Testis (tissue), 2 donors: ENCODE measurements at regions not wholly inside any gene's neighbourhood (a gene's known extent, or its start where the extent isn't known, plus 50 kb on each side); places are given as distances from the start of the nearest gene placed in this dataset.
"Not testable (repeated sequence)": the region's sequence is repeated elsewhere in the genome, so short reads cannot be mapped to it uniquely, and the experiment has no call there.

Source experiments
- DNase-seq: peaks from one replicate; pipeline ENCODE4 v3.0.0-alpha.2; 2019
- H3K27ac ChIP-seq, 2 donors: fragments of 200-600 bp; sonication (generic); one replicate each; pipeline ENCODE4 v1.5.1; 2019
- H3K27me3 ChIP-seq: fragments of 200-600 bp; sonication (generic); one replicate; pipeline ENCODE4 v1.5.1; 2019
- H3K36me3 ChIP-seq: fragments of 200-600 bp; sonication (generic); one replicate; pipeline ENCODE4 v1.5.1; 2017; ENCODE audit warnings: low read depth; ENCODE audit errors: missing control alignments
- H3K4me1 ChIP-seq: fragments of 200-600 bp; sonication (generic); one replicate; pipeline ENCODE4 v1.5.1; 2019
- H3K4me3 ChIP-seq, 2 donors: fragments of 200-600 bp; sonication (generic); one replicate each; pipeline ENCODE4 v1.5.1; 2017 to 2019
- H3K9me3 ChIP-seq: fragments of 200-600 bp; sonication (generic); one replicate; pipeline ENCODE4 v1.5.1; 2017
- WGBS, 2 donors: methylation state at CpG; one replicate each; pipeline ENCODE4 v1.1.5; 2018; 5-methylcytosine and 5-hydroxymethylcytosine counted together
- intact Hi-C: fragments of 100-400 bp; cut with DNase I; formaldehyde crosslinking; loops from one replicate; pipeline ENCODE4 v1.15.1; 2023; ENCODE audit warnings: low total_unique reads

DNA sequence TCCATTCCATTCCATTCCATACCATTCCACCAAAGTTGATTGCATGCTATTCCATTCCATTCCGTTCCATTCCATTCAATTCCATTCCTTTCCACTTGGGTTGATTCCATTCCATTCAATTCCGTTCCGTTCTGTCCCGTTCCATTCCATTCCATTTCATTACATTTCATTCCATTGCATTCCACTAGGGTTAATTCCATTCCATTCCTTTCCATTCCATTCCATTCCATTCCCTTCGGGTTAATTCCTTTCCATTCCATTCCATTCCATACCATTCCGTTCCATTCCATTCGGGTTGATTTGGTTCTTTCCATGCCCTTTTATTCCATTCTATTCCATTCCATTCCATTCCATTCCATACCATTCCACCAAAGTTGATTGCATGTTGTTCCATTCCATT lies 131.9 kb downstream of the CWH43 start:
- H3K4me3 ChIP-seq, intact Hi-C loops, H3K9me3 ChIP-seq, H3K27me3 ChIP-seq, H3K36me3 ChIP-seq, H3K4me1 ChIP-seq, DNase-seq, H3K27ac ChIP-seq: not testable (repeated sequence)
- 62 to 70% methylated on average over 7 of the region's 7 CpGs for WGBS, 2 donors

DNA sequence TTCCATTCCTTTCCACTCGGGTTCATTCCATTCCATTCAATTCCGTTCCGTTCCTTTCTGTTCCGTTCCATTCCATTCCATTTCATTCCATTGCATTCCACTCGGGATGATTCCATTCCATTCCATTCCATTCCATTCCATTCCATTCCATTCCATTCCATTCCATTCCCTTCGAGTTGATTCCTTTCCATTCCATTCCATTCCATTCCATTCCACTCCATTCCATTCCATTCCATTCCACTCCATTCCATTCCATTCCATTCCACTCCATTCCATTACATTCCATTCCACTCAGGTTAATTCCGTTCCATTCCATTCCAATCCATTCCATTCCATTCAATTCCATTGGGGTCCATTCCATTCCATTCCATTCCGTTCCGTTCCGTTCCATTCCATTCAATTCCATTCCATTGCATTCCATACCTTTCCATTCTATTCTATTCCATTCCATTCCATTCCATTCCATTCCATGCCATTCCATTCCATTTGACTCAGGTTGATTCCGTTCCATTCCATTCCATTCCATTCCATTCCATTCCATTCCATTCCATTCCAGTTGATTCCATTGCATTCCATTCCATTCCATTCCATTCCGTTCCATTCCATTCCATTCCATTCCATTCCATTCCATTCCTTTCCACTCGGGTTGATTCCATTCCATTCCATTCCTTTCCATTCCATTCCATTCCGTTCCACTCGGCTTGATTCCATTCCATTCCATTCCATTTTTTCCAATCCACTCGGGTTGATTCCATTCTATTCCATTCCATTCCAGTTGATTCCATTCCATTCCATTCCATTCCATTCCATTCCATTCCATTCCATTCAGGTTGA lies 132.5 kb downstream of the CWH43 start:
- 51 to 52% methylated on average over 16 of the region's 16 CpGs for WGBS, 2 donors
- intact Hi-C loops, DNase-seq: not testable (repeated sequence)

DNA sequence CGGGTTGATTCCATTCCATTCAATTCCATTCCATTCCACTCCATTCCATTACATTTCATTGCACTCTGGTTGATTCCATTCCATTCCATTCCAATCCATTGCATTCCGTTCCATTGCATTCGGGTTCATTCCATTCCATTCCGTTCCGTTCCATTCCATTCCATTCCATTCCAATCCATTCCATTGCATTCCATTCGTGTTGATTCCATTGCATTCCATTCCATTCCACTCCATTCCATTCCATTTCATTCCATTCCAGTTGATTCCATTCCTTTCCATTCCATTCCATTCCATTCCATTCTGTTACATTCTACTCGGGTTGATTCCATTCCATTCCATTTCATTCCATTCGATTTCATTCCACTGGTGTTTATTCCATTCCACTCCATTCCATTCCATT lies 133.3 kb downstream of the CWH43 start:
- DNase-seq, H3K4me3 ChIP-seq, H3K27ac ChIP-seq, H3K4me1 ChIP-seq, H3K27me3 ChIP-seq, H3K36me3 ChIP-seq, intact Hi-C loops, H3K9me3 ChIP-seq: not testable (repeated sequence)
- WGBS, 2 donors, result 36 to 42% methylated on average over 8 of the region's 8 CpGs

More for the DNA sequence above, 132.5 kb downstream of the CWH43 start:
- H3K27me3 ChIP-seq, H3K4me3 ChIP-seq, H3K27ac ChIP-seq, H3K4me1 ChIP-seq, H3K36me3 ChIP-seq, H3K9me3 ChIP-seq: not testable (repeated sequence)

DNA sequence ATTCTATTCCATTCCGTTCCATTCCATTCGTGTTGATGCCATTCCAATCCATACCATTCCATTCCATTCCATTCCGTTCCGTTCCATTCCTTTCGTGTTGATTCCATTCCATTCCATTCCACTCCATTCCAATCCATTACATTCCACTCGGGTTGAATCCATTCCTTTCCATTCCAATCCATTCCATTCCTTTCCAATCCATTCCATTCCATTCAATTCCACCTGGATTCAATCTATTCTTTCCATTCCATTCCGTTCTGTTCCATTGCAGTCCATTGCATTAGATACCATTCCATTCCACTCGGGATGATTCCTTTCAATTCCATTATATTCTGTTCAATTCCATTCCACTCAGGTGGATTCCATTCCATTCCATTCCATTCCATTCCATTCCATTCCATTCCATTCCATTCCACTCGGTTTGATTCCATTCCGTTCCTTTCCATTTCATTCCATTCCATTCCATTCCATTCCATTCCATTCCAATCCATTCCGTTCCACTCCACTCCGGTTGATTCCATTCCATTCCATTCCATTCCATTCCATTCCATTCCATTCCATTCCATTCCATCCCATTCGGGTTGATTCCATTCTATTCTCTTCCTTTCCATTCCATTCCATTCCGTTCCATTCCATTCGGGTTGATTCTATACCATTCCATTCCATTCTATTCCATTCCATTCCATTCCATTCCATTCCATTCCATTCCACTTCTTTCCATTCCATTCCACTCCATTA lies 134.1 kb downstream of the CWH43 start:
- DNase-seq, H3K4me3 ChIP-seq, intact Hi-C loops, H3K4me1 ChIP-seq, H3K36me3 ChIP-seq, H3K27me3 ChIP-seq, H3K9me3 ChIP-seq, H3K27ac ChIP-seq: not testable (repeated sequence)
- 36 to 42% methylated on average over 15 of the region's 15 CpGs for WGBS, 2 donors

DNA sequence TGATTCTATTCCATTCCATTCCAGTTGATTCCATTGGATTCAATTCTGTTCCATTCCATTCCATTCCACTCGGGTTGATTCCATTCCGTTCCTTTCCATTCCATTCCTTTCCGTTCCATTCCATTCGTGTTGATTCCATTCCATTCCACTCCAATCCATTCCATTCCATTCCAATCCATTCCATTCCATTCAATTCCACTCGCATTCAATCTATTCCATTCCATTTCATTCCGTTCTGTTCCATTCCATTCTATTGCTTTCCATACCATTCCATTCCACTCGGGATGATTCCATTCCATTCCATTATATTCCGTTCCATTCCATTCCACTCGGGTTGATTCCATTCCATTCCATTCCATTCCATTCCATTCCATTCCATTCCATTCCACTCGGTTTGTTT lies 134.7 kb downstream of the CWH43 start:
- DNase-seq, H3K36me3 ChIP-seq, H3K27me3 ChIP-seq, H3K4me1 ChIP-seq, H3K9me3 ChIP-seq, H3K27ac ChIP-seq, intact Hi-C loops, H3K4me3 ChIP-seq: not testable (repeated sequence)
- WGBS, 2 donors, result 55% methylated on average over 10 of the region's 10 CpGs

DNA sequence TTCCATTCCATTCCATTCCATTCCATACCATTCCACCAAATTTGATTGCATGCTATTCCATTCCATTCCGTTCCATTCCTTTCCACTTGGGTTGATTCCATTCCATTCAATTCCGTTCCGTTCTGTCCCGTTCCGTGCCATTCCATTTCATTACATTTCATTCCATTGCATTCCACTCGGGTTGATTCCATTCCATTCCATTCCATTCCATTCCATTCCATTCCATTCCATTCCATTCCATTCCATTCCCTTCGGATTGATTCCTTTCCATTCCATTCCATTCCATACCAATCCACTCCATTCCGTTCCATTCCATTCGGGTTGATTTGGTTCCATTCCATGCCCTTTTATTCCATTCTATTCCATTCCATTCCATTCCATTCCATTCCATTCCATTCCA lies 140.4 kb downstream of the CWH43 start:
- DNase-seq, H3K27ac ChIP-seq, H3K36me3 ChIP-seq, H3K9me3 ChIP-seq, H3K4me3 ChIP-seq, intact Hi-C loops, H3K4me1 ChIP-seq, H3K27me3 ChIP-seq: not testable (repeated sequence)
- 43 to 70% methylated on average over 4 to 6 of the region's 9 CpGs for WGBS, 2 donors

DNA sequence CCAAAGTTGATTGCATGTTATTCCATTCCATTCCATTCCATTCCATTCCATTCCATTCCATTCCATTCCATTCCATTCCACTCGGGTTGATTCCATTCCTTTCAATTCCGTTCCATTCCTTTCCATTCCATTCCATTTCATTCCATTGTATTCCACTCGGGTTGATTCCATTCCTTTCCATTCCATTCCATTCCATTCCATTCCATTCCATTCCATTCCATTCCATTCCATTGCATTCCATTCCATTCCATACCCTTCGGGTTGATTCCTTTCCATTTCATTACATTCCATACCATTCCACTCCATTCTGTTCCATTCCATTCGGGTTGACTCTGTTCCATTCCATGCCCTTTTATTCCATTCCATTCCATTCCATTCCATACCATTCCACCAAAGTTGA lies 140.8 kb downstream of the CWH43 start:
- H3K27me3 ChIP-seq, H3K27ac ChIP-seq, H3K36me3 ChIP-seq, H3K4me1 ChIP-seq, H3K9me3 ChIP-seq, intact Hi-C loops, H3K4me3 ChIP-seq, DNase-seq: not testable (repeated sequence)
- 88% methylated on average over 1 of the region's 5 CpGs; no CpG with 5 or more reads in 1 of the 2 donors for WGBS, 2 donors

DNA sequence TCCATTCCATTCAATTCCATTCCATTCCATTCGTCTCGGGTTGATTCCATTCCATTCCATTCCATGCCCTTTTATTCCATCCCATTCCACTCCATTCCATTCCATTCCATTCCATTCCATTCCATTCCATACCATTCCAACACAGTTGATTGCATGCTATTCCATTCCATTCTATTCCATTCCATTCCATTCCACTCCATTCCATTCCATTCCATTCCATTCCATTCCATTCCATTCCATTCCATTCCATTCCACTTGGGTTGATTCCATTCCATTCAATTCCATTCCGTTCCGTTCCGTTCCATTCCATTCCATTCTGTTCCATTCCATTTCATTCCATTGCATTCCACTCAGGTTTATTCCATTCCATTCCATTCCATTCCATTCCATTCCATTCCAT lies 143.3 kb downstream of the CWH43 start:
- DNase-seq, H3K36me3 ChIP-seq, H3K27ac ChIP-seq, H3K4me1 ChIP-seq, H3K27me3 ChIP-seq, H3K4me3 ChIP-seq, intact Hi-C loops, H3K9me3 ChIP-seq: not testable (repeated sequence)
- no CpG with 5 or more reads among the region's 5 CpGs for WGBS, 2 donors

DNA sequence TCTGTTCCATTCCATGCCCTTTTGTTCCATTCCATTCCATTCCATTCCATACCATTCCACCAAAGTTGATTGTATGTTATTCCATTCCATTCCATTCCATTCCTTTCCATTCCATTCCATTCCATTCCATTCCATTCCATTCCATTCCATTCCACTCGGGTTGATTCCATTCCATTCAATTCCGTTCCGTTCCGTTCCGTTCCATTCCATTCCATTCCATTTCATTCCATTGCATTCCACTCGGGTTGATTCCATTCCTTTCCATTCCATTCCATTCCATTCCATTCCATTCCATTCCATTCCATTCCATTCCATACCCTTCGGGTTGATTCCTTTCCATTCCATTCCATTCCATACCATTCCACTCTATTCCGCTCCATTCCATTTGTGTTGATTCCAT lies 143.8 kb downstream of the CWH43 start:
- H3K27ac ChIP-seq, H3K4me3 ChIP-seq, DNase-seq, H3K27me3 ChIP-seq, H3K36me3 ChIP-seq, intact Hi-C loops, H3K9me3 ChIP-seq, H3K4me1 ChIP-seq: not testable (repeated sequence)
- 34 to 55% methylated on average over 4 to 8 of the region's 8 CpGs for WGBS, 2 donors

DNA sequence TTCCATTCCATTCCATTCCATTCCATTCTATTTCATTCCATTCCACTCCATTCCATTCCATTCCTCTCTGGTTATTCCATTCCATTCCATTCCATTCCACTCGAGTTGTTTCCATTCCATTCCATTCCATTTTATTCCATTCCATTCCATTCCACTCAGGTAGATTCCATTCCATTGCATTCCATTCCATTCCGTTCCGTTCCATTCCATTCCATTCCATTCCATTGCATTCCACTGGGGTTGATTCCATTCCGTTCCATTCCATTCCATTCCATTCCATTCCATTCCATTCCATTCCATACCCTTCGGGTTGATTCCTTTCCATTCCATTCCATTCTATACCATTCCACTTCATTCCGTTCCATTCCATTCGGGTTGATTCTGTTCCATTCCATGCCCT lies 144.6 kb downstream of the CWH43 start:
- H3K4me3 ChIP-seq, H3K9me3 ChIP-seq, DNase-seq, H3K4me1 ChIP-seq, H3K27ac ChIP-seq, H3K36me3 ChIP-seq, H3K27me3 ChIP-seq, intact Hi-C loops: not testable (repeated sequence)
- WGBS, 2 donors, result 6 to 20% methylated on average over 3 to 5 of the region's 7 CpGs

DNA sequence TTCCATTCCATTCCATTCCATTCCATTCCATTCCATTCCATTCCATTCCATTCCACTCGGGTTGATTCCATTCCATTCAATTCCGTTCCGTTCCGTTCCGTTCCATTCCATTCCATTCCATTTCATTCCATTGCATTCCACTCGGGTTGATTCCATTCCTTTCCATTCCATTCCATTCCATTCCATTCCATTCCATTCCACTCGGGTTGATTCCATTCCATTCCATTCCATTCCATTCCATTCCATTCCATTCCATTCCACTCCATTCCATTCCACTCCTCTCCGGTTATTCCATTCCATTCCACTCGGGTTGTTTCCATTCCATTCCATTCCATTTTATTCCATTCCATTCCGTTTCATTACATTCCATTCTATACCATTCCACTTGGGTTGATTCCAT lies 151.0 kb downstream of the CWH43 start:
- DNase-seq, H3K27ac ChIP-seq, H3K27me3 ChIP-seq, H3K4me1 ChIP-seq, H3K4me3 ChIP-seq, H3K36me3 ChIP-seq, intact Hi-C loops, H3K9me3 ChIP-seq: not testable (repeated sequence)
- 22 to 35% methylated on average over 8 to 10 of the region's 10 CpGs for WGBS, 2 donors

DNA sequence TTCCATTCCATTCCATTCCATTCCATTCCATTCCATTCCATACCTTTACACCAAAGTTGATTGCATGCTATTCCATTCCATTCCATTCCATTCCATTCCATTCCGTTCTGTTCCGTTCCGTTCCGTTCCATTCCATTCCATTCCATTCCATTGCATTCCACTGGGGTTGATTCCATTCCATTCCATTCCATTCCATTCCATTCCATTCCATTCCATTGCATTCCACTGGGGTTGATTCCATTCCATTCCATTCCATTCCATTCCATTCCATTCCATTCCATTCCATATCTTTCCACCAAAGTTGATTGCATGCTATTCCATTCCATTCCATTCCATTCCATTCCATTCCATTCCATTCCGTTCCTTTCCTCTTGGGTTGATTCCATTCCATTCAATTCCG lies 151.9 kb downstream of the CWH43 start:
- H3K9me3 ChIP-seq, intact Hi-C loops, H3K27ac ChIP-seq, H3K4me3 ChIP-seq, H3K27me3 ChIP-seq, DNase-seq, H3K36me3 ChIP-seq, H3K4me1 ChIP-seq: not testable (repeated sequence)
- WGBS, 2 donors, result 10 to 23% methylated on average over 2 to 6 of the region's 6 CpGs
